Caco-2 (cell line): ENCODE measurements at regions not wholly inside any gene's neighbourhood (a gene's known extent, or its start where the extent isn't known, plus 50 kb on each side); places are given as distances from the start of the nearest gene placed in this dataset.

ENCODE experiments used
- BruUV-seq: library from RNA; stranded (reverse); fragments of 400-500 nt; replicated peaks from 2 replicates; lab custom pipeline; 2021; lab: Mats Ljungman, UMichigan
- CTCF ChIA-PET: fragments of 300-600 bp; sonication (Branson Sonifier 250); formaldehyde crosslinking; loops from one replicate; lab custom pipeline; 2022; ENCODE audit warnings: antibody characterized with exemption; lab: Charles Lee
- POLR2A ChIA-PET: fragments of 300-600 bp; sonication (Branson Sonifier 250); formaldehyde crosslinking; loops from one replicate; lab custom pipeline; 2022; ENCODE audit warnings: antibody characterized with exemption; lab: Charles Lee
- DNase-seq, 2 experiments: peaks; one replicate each; pipeline versions ENCODE4 v3.0.0 to v3.0.0-alpha.2; 2020 to 2022
- H3K27me3 ChIP-seq: replicated peaks from 2 replicates; pipeline ENCODE4 v1.6.0; 2011; ENCODE audit warnings: low read length; ENCODE audit not compliant: control insufficient read depth, insufficient read depth
- H3K36me3 ChIP-seq: 2 replicates; pipeline ENCODE4 v1.5.1; 2011; ENCODE audit warnings: low read length; ENCODE audit not compliant: control insufficient read depth, insufficient read depth
- H3K4me1 ChIP-seq: fragments of 250-450 bp; sonication (Bioruptor Pico); 2 replicates; pipeline ENCODE4 v1.5.1; 2020; ENCODE audit warnings: mild to moderate bottlenecking
- H3K4me3 ChIP-seq: 2 replicates; pipeline ENCODE4 v1.5.1; 2011; ENCODE audit warnings: low read depth, mild to moderate bottlenecking, control low read depth, low read length
- H3K9me3 ChIP-seq: fragments of 250-450 bp; sonication (Bioruptor Pico); 2 replicates; pipeline ENCODE4 v1.5.1; 2020; ENCODE audit warnings: mild to moderate bottlenecking, moderate library complexity
- H3K27ac Mint-ChIP-seq: one replicate; pipeline ENCODE4 v1.8.0; 2022; ENCODE audit warnings: mixed read lengths; ENCODE audit not compliant: unreplicated experiment
- H3K27me3 Mint-ChIP-seq: one replicate; pipeline ENCODE4 v1.8.0; 2022; ENCODE audit warnings: mixed read lengths; ENCODE audit not compliant: insufficient read depth, unreplicated experiment
- H3K36me3 Mint-ChIP-seq: one replicate; pipeline ENCODE4 v1.8.0; 2022; ENCODE audit warnings: mild to moderate bottlenecking, mixed read lengths; ENCODE audit not compliant: insufficient read depth, unreplicated experiment
- H3K4me1 Mint-ChIP-seq: one replicate; pipeline ENCODE4 v1.8.0; 2022; ENCODE audit warnings: low read depth, mixed read lengths; ENCODE audit not compliant: unreplicated experiment
- H3K4me3 Mint-ChIP-seq: one replicate; pipeline ENCODE4 v1.8.0; 2022; ENCODE audit warnings: mild to moderate bottlenecking, moderate library complexity, mixed read lengths; ENCODE audit not compliant: unreplicated experiment
- H3K9me3 Mint-ChIP-seq: one replicate; pipeline ENCODE4 v1.8.0; 2022; ENCODE audit warnings: mixed read lengths; ENCODE audit not compliant: unreplicated experiment
- intact Hi-C: fragments of 100-400 bp; cut with micrococcal nuclease; formaldehyde crosslinking; loops from one replicate; pipeline ENCODE4 v1.10.0; 2022; ENCODE audit not compliant: unreplicated experiment
- TF ChIP-seq, protein P1 (sequence below), 2 experiments: fragments of 200-600 bp in 1 of 2; IDR thresholded peaks; 1 replicate in 1 of 2; 2 replicates in 1 of 2; pipeline versions ENCODE4 v1.5.1 to v1.8.0; 2011 to 2022; ENCODE audit warnings: antibody characterized with exemption in 1 of 2, control low read depth in 1 of 2, inconsistent platforms in 1 of 2, low read depth in 1 of 2, low read length in 1 of 2, mild to moderate bottlenecking in 1 of 2, moderate library complexity in 1 of 2; ENCODE audit not compliant: insufficient read depth in 1 of 2, severe bottlenecking in 1 of 2, unreplicated experiment in 1 of 2

GRCh38 chr9:13380903-13381302 lies 101.4 kb upstream of the MPDZ start:
- CTCF ChIA-PET = no interaction called here

DNA sequence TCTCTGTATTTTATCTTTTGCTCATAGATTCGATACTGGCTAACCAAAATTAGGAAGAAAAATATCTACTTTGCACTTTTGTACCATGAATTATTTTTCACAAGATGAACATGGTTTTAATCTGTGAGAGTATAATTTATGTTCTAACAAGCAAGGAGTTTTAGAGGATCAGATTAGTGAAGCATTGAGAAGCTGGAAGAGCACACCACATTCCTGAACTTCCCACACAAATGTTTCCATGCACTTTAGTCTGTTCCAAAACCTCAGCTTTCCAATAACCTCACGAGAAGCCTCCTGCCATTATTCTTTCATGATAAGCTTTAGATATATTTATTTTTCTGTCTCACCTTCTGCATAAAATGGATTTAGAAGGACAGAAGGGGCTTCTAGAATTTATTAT lies 98.7 kb upstream of the MPDZ start:
- POLR2A ChIA-PET = no interaction called here
- H3K4me1 Mint-ChIP-seq = no peaks in the 10 kb centered on the region
- CTCF ChIA-PET = no interaction called here

More at GRCh38 chr9:13380903-13381302, 101.4 kb upstream of the MPDZ start:
- Mint-ChIP-seq H3K36me3 (no peaks in the 10 kb centered on the region), H3K4me1 (no peaks in the 10 kb centered on the region), H3K27me3 (no peaks in the 10 kb centered on the region), H3K9me3 (peaks cover 10% of the 10 kb centered on the region), H3K27ac (no peak overlapping the region), H3K4me3 (no peak overlapping the region)
- POLR2A ChIA-PET = no interaction called here
- intact Hi-C loops = no loop called here
- Histone ChIP-seq H3K9me3 (no peaks in the 10 kb centered on the region), H3K4me3 (no peak overlapping the region), H3K4me1 (no peaks in the 10 kb centered on the region), H3K36me3 (no peaks in the 10 kb centered on the region), H3K27me3 (no peaks in the 10 kb centered on the region)
- no peak for DNase-seq
- TF ChIP-seq, protein P1, sequence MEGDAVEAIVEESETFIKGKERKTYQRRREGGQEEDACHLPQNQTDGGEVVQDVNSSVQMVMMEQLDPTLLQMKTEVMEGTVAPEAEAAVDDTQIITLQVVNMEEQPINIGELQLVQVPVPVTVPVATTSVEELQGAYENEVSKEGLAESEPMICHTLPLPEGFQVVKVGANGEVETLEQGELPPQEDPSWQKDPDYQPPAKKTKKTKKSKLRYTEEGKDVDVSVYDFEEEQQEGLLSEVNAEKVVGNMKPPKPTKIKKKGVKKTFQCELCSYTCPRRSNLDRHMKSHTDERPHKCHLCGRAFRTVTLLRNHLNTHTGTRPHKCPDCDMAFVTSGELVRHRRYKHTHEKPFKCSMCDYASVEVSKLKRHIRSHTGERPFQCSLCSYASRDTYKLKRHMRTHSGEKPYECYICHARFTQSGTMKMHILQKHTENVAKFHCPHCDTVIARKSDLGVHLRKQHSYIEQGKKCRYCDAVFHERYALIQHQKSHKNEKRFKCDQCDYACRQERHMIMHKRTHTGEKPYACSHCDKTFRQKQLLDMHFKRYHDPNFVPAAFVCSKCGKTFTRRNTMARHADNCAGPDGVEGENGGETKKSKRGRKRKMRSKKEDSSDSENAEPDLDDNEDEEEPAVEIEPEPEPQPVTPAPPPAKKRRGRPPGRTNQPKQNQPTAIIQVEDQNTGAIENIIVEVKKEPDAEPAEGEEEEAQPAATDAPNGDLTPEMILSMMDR (IDR thresholded peaks at IDR 0.05; ENCODE audit: insufficient read depth in 1 of 2, low read depth in 1 of 2, low read length in 1 of 2, severe bottlenecking in 1 of 2, unreplicated experiment in 1 of 2) = no peak
- no TSS peak for BruUV-seq

GRCh38 chr9:13377171-13377925 lies 97.9 kb upstream of the MPDZ start:
- no peaks in the 10 kb centered on the region for H3K9me3 ChIP-seq
- no peaks in the 10 kb centered on the region for H3K27me3 ChIP-seq
- Mint-ChIP-seq H3K4me3 (no peak overlapping the region), H3K27me3 (no peaks in the 10 kb centered on the region), H3K36me3 (no peaks in the 10 kb centered on the region), H3K9me3 (no peaks in the 10 kb centered on the region), H3K27ac (no peak overlapping the region), H3K4me1 (no peaks in the 10 kb centered on the region)
- H3K4me3 ChIP-seq = no peak overlapping the region
- intact Hi-C loops = no loop called here
- DNase-seq = no peak
- CTCF ChIA-PET = no interaction called here
- no peaks in the 10 kb centered on the region for H3K36me3 ChIP-seq
- TF ChIP-seq, protein P1 (IDR thresholded peaks at IDR 0.05; ENCODE audit: insufficient read depth in 1 of 2, low read depth in 1 of 2, low read length in 1 of 2, severe bottlenecking in 1 of 2, unreplicated experiment in 1 of 2) = no peak
- no peaks in the 10 kb centered on the region for H3K4me1 ChIP-seq
- BruUV-seq = no TSS peak
- POLR2A ChIA-PET = no interaction called here

More for the DNA sequence above, 98.7 kb upstream of the MPDZ start:
- no peaks in the 10 kb centered on the region for H3K36me3 Mint-ChIP-seq
- no peak overlapping the region for H3K27ac Mint-ChIP-seq
- no peaks in the 10 kb centered on the region for H3K9me3 Mint-ChIP-seq
- no peak overlapping the region for H3K4me3 Mint-ChIP-seq
- intact Hi-C loops = no loop called here
- no TSS peak for BruUV-seq
- Histone ChIP-seq H3K27me3 (no peaks in the 10 kb centered on the region), H3K9me3 (no peaks in the 10 kb centered on the region), H3K36me3 (no peaks in the 10 kb centered on the region), H3K4me1 (no peaks in the 10 kb centered on the region), H3K4me3 (no peak overlapping the region)
- TF ChIP-seq, protein P1 (IDR thresholded peaks at IDR 0.05; ENCODE audit: insufficient read depth in 1 of 2, low read depth in 1 of 2, low read length in 1 of 2, severe bottlenecking in 1 of 2, unreplicated experiment in 1 of 2) = no peak
- DNase-seq = no peak
- no peaks in the 10 kb centered on the region for H3K27me3 Mint-ChIP-seq
